ENCODE measurements at regions not wholly inside any gene's neighbourhood (a gene's known extent, or its start where the extent isn't known, plus 50 kb on each side); places are given as distances from the start of the nearest gene placed in this dataset.
"Not testable (repeated sequence)": the region's sequence is repeated elsewhere in the genome, so short reads cannot be mapped to it uniquely, and the experiment has no call there.

DNA sequence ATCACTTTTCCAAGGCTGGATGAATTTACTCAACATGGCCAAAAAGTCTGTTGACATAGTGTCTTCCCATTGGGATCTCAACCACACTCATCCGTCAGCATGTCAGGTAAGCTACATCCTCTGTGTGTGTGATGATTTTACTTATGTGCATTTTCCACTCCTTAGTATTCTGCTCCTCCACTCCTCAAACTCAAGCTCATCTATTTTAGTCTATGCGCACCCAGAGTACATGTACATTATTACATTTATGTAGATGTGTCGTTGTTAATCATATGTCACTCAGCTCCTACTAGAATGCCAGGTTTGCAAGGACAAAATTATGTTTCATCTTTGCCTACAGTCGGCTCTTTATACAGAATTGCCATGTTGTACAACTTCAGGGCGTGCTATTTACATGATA is 216.0 kb downstream of the ZNF37A start:
- H3K27ac ChIP-seq (ENCODE audit: low read depth, low read length); H3K4ac ChIP-seq (replicated peaks; ENCODE audit: insufficient read length, low read depth, low read length); H3K23ac ChIP-seq (ENCODE audit: insufficient read length); H2BK20ac ChIP-seq (ENCODE audit: low read length); H3K27me3 ChIP-seq (replicated peaks in 1 of 4; ENCODE audit: control insufficient read depth in 3 of 4, extremely low read depth in 1 of 4, insufficient read depth in 3 of 4, low read length in 3 of 4); H3K36me3 ChIP-seq (ENCODE audit: control insufficient read depth in 2 of 4, insufficient read depth in 4 of 4, low read length in 3 of 4); H3K4me3 ChIP-seq (ENCODE audit: extremely low read depth in 1 of 4, insufficient read depth in 2 of 4, low read depth in 3 of 4, low read length in 4 of 4); POLR2A ChIA-PET (ENCODE audit: partially characterized antibody); FAIRE-seq; CTCF ChIA-PET (ENCODE audit: partially characterized antibody); H3K14ac ChIP-seq (ENCODE audit: insufficient read length); H3K56ac ChIP-seq (replicated peaks; ENCODE audit: insufficient read length, low read depth, low read length); H2AK5ac ChIP-seq (ENCODE audit: low read depth, low read length); H3K79me1 ChIP-seq (ENCODE audit: low read depth, low read length); H4K5ac ChIP-seq (ENCODE audit: insufficient read length, low read depth, low read length); H2BK120ac ChIP-seq (replicated peaks; ENCODE audit: low read depth, low read length); H4K20me1 ChIP-seq (replicated peaks in 1 of 2; ENCODE audit: control insufficient read depth in 1 of 2, insufficient read depth in 2 of 2, low read length in 2 of 2); H4K8ac ChIP-seq (ENCODE audit: extremely low read depth, insufficient read depth, low read length); H2BK12ac ChIP-seq (ENCODE audit: low read depth, low read length); H2AFZ ChIP-seq (ENCODE audit: low read length); H3K23me2 ChIP-seq (ENCODE audit: low read depth, low read length); H3K4me2 ChIP-seq (ENCODE audit: insufficient read depth in 1 of 2, low read depth in 2 of 2, low read length in 2 of 2); H4K91ac ChIP-seq (replicated peaks; ENCODE audit: insufficient read length, low read length); H3K9ac ChIP-seq (replicated peaks in 1 of 4; ENCODE audit: extremely low read depth in 1 of 4, low read depth in 3 of 4, low read length in 3 of 4); H2BK15ac ChIP-seq (ENCODE audit: low read length); H3K18ac ChIP-seq (ENCODE audit: extremely low read depth, low read length); H2BK5ac ChIP-seq (ENCODE audit: low read depth, low read length); DNase-seq (ENCODE audit: low read depth in 1 of 2, low spot score in 2 of 2); H3K4me1 ChIP-seq (replicated peaks in 1 of 4; ENCODE audit: control insufficient read depth in 3 of 4, insufficient read depth in 4 of 4, low read length in 3 of 4); H3K79me2 ChIP-seq (ENCODE audit: control insufficient read depth in 1 of 2, insufficient read depth in 2 of 2, low read length in 2 of 2): not testable (repeated sequence)
- WGBS, 2 experiments (ENCODE audit: extremely low coverage in 1 of 2, insufficient coverage in 1 of 2, insufficient read length in 1 of 2, insufficient replicate concordance in 2 of 2, low coverage in 1 of 2, low lambda C conversion rate in 2 of 2, missing lambda C conversion rate in 1 of 2) = 73% methylated on average over 5 of the region's 5 CpGs; no CpG with 5 or more reads in 1 of the 2 experiments
- peaks cover 15 to 38% of the 10 kb centered on the region in 2 experiments for H3K9me3 ChIP-seq (ENCODE audit: insufficient read depth in 2 of 2, low read depth in 1 of 2, low read length in 1 of 2)

GRCh38 chr10:38315090-38315805 is 221.1 kb downstream of the ZNF37A start:
- H4K20me1 ChIP-seq (replicated peaks in 1 of 2; ENCODE audit: control insufficient read depth in 1 of 2, insufficient read depth in 2 of 2, low read length in 2 of 2); FAIRE-seq; H3K23me2 ChIP-seq (ENCODE audit: low read depth, low read length); H4K8ac ChIP-seq (ENCODE audit: extremely low read depth, insufficient read depth, low read length); H3K4me2 ChIP-seq (ENCODE audit: insufficient read depth in 1 of 2, low read depth in 2 of 2, low read length in 2 of 2); H3K36me3 ChIP-seq (ENCODE audit: control insufficient read depth in 2 of 4, insufficient read depth in 4 of 4, low read length in 3 of 4); H3K9ac ChIP-seq (replicated peaks in 1 of 4; ENCODE audit: extremely low read depth in 1 of 4, low read depth in 3 of 4, low read length in 3 of 4); H3K79me2 ChIP-seq (ENCODE audit: control insufficient read depth in 1 of 2, insufficient read depth in 2 of 2, low read length in 2 of 2); H3K4me1 ChIP-seq (replicated peaks in 1 of 4; ENCODE audit: control insufficient read depth in 3 of 4, insufficient read depth in 4 of 4, low read length in 3 of 4); CTCF ChIA-PET (ENCODE audit: partially characterized antibody); DNase-seq (ENCODE audit: low read depth in 1 of 2, low spot score in 2 of 2); H3K79me1 ChIP-seq (ENCODE audit: low read depth, low read length); H2BK5ac ChIP-seq (ENCODE audit: low read depth, low read length); H3K23ac ChIP-seq (ENCODE audit: insufficient read length); H2BK20ac ChIP-seq (ENCODE audit: low read length); H3K4me3 ChIP-seq (ENCODE audit: extremely low read depth in 1 of 4, insufficient read depth in 2 of 4, low read depth in 3 of 4, low read length in 4 of 4); H2AFZ ChIP-seq (ENCODE audit: low read length); H3K4ac ChIP-seq (replicated peaks; ENCODE audit: insufficient read length, low read depth, low read length); H3K56ac ChIP-seq (replicated peaks; ENCODE audit: insufficient read length, low read depth, low read length); H4K5ac ChIP-seq (ENCODE audit: insufficient read length, low read depth, low read length); POLR2A ChIA-PET (ENCODE audit: partially characterized antibody); H2BK12ac ChIP-seq (ENCODE audit: low read depth, low read length); H2AK5ac ChIP-seq (ENCODE audit: low read depth, low read length); H2BK15ac ChIP-seq (ENCODE audit: low read length); H3K14ac ChIP-seq (ENCODE audit: insufficient read length); H3K27ac ChIP-seq (ENCODE audit: low read depth, low read length); H3K27me3 ChIP-seq (replicated peaks in 1 of 4; ENCODE audit: control insufficient read depth in 3 of 4, extremely low read depth in 1 of 4, insufficient read depth in 3 of 4, low read length in 3 of 4); H3K18ac ChIP-seq (ENCODE audit: extremely low read depth, low read length); H2BK120ac ChIP-seq (replicated peaks; ENCODE audit: low read depth, low read length); H4K91ac ChIP-seq (replicated peaks; ENCODE audit: insufficient read length, low read length): not testable (repeated sequence)
- 71% methylated on average over 4 of the region's 4 CpGs; no CpG with 5 or more reads in 1 of the 2 experiments for WGBS, 2 experiments (ENCODE audit: extremely low coverage in 1 of 2, insufficient coverage in 1 of 2, insufficient read length in 1 of 2, insufficient replicate concordance in 2 of 2, low coverage in 1 of 2, low lambda C conversion rate in 2 of 2, missing lambda C conversion rate in 1 of 2)
- peaks cover 26 to 48% of the 10 kb centered on the region in 2 experiments for H3K9me3 ChIP-seq (ENCODE audit: insufficient read depth in 2 of 2, low read depth in 1 of 2, low read length in 1 of 2)
